ENCODE measurements at regions not wholly inside any gene's neighbourhood (a gene's known extent, or its start where the extent isn't known, plus 50 kb on each side); places are given as distances from the start of the nearest gene placed in this dataset.

- Histone ChIP-seq H3K23ac (ENCODE audit: insufficient read length) (no peak overlapping the region), H4K91ac (replicated peaks; ENCODE audit: insufficient read length, low read length) (no peak overlapping the region), H3K18ac (ENCODE audit: extremely low read depth, low read length) (no peak overlapping the region), H3K36me3 (ENCODE audit: control insufficient read depth in 2 of 4, insufficient read depth in 4 of 4, low read length in 3 of 4) (no peaks in the 10 kb centered on the region), H3K27ac (ENCODE audit: low read depth, low read length) (no peak overlapping the region), H4K8ac (ENCODE audit: extremely low read depth, insufficient read depth, low read length) (no peak overlapping the region), H3K4me3 (ENCODE audit: extremely low read depth in 1 of 4, insufficient read depth in 2 of 4, low read depth in 3 of 4, low read length in 4 of 4) (no peak overlapping the region), H2BK15ac (ENCODE audit: low read length) (no peak overlapping the region), H3K79me2 (ENCODE audit: control insufficient read depth in 1 of 2, insufficient read depth in 2 of 2, low read length in 2 of 2) (no peaks in the 10 kb centered on the region), H2BK5ac (ENCODE audit: low read depth, low read length) (no peak overlapping the region), H3K9me3 (ENCODE audit: insufficient read depth in 2 of 2, low read depth in 1 of 2, low read length in 1 of 2) (peaks cover 5 to 7% of the 10 kb centered on the region in 2 experiments; a peak in 2 of 4 replicates), H3K4me2 (ENCODE audit: insufficient read depth in 1 of 2, low read depth in 2 of 2, low read length in 2 of 2) (no peak overlapping the region), H3K79me1 (ENCODE audit: low read depth, low read length) (no peaks in the 10 kb centered on the region), H3K14ac (ENCODE audit: insufficient read length) (no peak overlapping the region), H2AK5ac (ENCODE audit: low read depth, low read length) (no peak overlapping the region), H4K5ac (ENCODE audit: insufficient read length, low read depth, low read length) (no peak overlapping the region), H3K4me1 (replicated peaks in 1 of 4; ENCODE audit: control insufficient read depth in 3 of 4, insufficient read depth in 4 of 4, low read length in 3 of 4) (no peaks in the 10 kb centered on the region), H2BK12ac (ENCODE audit: low read depth, low read length) (no peak overlapping the region), H3K56ac (replicated peaks; ENCODE audit: insufficient read length, low read depth, low read length) (no peak overlapping the region), H4K20me1 (replicated peaks in 1 of 2; ENCODE audit: control insufficient read depth in 1 of 2, insufficient read depth in 2 of 2, low read length in 2 of 2) (no peaks in the 10 kb centered on the region), H3K4ac (replicated peaks; ENCODE audit: insufficient read length, low read depth, low read length) (no peak overlapping the region), H3K9ac (replicated peaks in 1 of 4; ENCODE audit: extremely low read depth in 1 of 4, low read depth in 3 of 4, low read length in 3 of 4) (no peak overlapping the region), H2BK20ac (ENCODE audit: low read length) (no peak overlapping the region), H3K23me2 (ENCODE audit: low read depth, low read length) (no peaks in the 10 kb centered on the region), H2AFZ (ENCODE audit: low read length) (no peak overlapping the region), H2BK120ac (replicated peaks; ENCODE audit: low read depth, low read length) (no peak overlapping the region), H3K27me3 (replicated peaks in 1 of 4; ENCODE audit: control insufficient read depth in 3 of 4, extremely low read depth in 1 of 4, insufficient read depth in 3 of 4, low read length in 3 of 4) (no peaks in the 10 kb centered on the region)
- DNase-seq (ENCODE audit: low read depth in 1 of 2, low spot score in 2 of 2) (no peak), FAIRE-seq (no peak)
- ChIA-PET CTCF (ENCODE audit: partially characterized antibody) (interaction anchor here (1.3 to 1.6 kb wide), 3 partner anchors 8 to 116 kb away, joined by 4 to 6 read pairs (median 4); no protein-coding TSS in a partner anchor), POLR2A (ENCODE audit: partially characterized antibody) (no interaction called here)
- 92% methylated on average over 5 of the region's 5 CpGs; no CpG with 5 or more reads in 1 of the 2 experiments for WGBS, 2 experiments (ENCODE audit: extremely low coverage in 1 of 2, insufficient coverage in 1 of 2, insufficient read length in 1 of 2, insufficient replicate concordance in 2 of 2, low coverage in 1 of 2, low lambda C conversion rate in 2 of 2, missing lambda C conversion rate in 1 of 2)
- TF ChIP-seq SP2 (IDR thresholded peaks at IDR 0.05; ENCODE audit: low read length) (no peak), RNF2 (IDR thresholded peaks at IDR 0.05; ENCODE audit: borderline replicate concordance, low read depth, low read length, missing control alignments, poor library complexity, severe bottlenecking) (no peak), SP4 (IDR thresholded peaks at IDR 0.05; ENCODE audit: low read length) (no peak), GABPA (IDR thresholded peaks at IDR 0.05; ENCODE audit: borderline replicate concordance, insufficient read depth, low read length) (no peak), PHF8 (conservative IDR thresholded peaks at IDR 0.05; ENCODE audit: low read depth, low read length) (no peak), GTF2F1 (IDR thresholded peaks at IDR 0.05; ENCODE audit: borderline replicate concordance, low read depth, low read length) (no peak), TAF1 (IDR thresholded peaks at IDR 0.05; ENCODE audit: low read depth, low read length) (no peak), EP300 (IDR thresholded peaks at IDR 0.05; ENCODE audit: borderline replicate concordance in 1 of 2, low read depth in 2 of 2, low read length in 2 of 2) (no peak), NRF1 (IDR thresholded peaks at IDR 0.05; ENCODE audit: low read depth, low read length) (no peak), CHD2 (IDR thresholded peaks at IDR 0.05; ENCODE audit: low read length) (no peak), RAD21 (IDR thresholded peaks at IDR 0.05 in 1 of 2, conservative IDR thresholded peaks at IDR 0.05 in 1 of 2; ENCODE audit: low read depth in 2 of 2, low read length in 2 of 2) (no peak), JUND (IDR thresholded peaks at IDR 0.05; ENCODE audit: low read length) (no peak), SUZ12 (IDR thresholded peaks at IDR 0.05; ENCODE audit: low read length) (no peak), SIX5 (IDR thresholded peaks at IDR 0.05; ENCODE audit: low read depth, low read length) (no peak), BCL11A (IDR thresholded peaks at IDR 0.05; ENCODE audit: low read depth in 2 of 2, low read length in 2 of 2) (no peak)
Measured at GRCh38 chr5:74095871-74096270, 469.9 kb downstream of the ARHGEF28 start.
